Limb (tissue), 2 donors: ENCODE measurements at regions not wholly inside any gene's neighbourhood (a gene's known extent, or its start where the extent isn't known, plus 50 kb on each side); places are given as distances from the start of the nearest gene placed in this dataset.
"Not testable (repeated sequence)": the region's sequence is repeated elsewhere in the genome, so short reads cannot be mapped to it uniquely, and the experiment has no call there.

Experiments
- DNase-seq, 2 donors: peaks; one replicate each; pipeline ENCODE4 v3.0.0-alpha.2; 2016; ENCODE audit errors: extremely low spot score in 2 of 2

GRCh38 chr12:38016602-38017001, 300.0 kb upstream of the ALG10B start:
- DNase-seq, result no peak

GRCh38 chr12:38025916-38026315, 290.7 kb upstream of the ALG10B start:
- no peak for DNase-seq

GRCh38 chr12:38053113-38053512, 263.5 kb upstream of the ALG10B start:
- no peak for DNase-seq

- DNase-seq, result no peak
Measured at GRCh38 chr12:38053655-38054464, 262.7 kb upstream of the ALG10B start.

- DNase-seq, result no peak
Measured at GRCh38 chr12:38056701-38057689, 259.6 kb upstream of the ALG10B start.

GRCh38 chr12:38099686-38100085, 216.9 kb upstream of the ALG10B start:
- DNase-seq, result no peak

GRCh38 chr12:38101753-38102152, 214.8 kb upstream of the ALG10B start:
- no peak for DNase-seq

- DNase-seq, result no peak
Measured at GRCh38 chr12:38102197-38102596, 214.4 kb upstream of the ALG10B start.

- no peak for DNase-seq
Measured at GRCh38 chr12:38110026-38110699, 206.4 kb upstream of the ALG10B start.

- DNase-seq, result no peak
Measured at GRCh38 chr12:38113991-38114390, 202.6 kb upstream of the ALG10B start.

- DNase-seq, result no peak
Measured at GRCh38 chr12:38116968-38117367, 199.6 kb upstream of the ALG10B start.

GRCh38 chr12:38118632-38119031, 197.9 kb upstream of the ALG10B start:
- no peak for DNase-seq

GRCh38 chr12:38120438-38120837, 196.1 kb upstream of the ALG10B start:
- DNase-seq, result no peak

- DNase-seq, result not testable (repeated sequence)
Measured at GRCh38 chr12:38123028-38123427, 193.5 kb upstream of the ALG10B start.

- no peak for DNase-seq
Measured at GRCh38 chr12:38123566-38124246, 192.9 kb upstream of the ALG10B start.

- no peak for DNase-seq
Measured at GRCh38 chr12:38124247-38125012, 192.1 kb upstream of the ALG10B start.

- no peak for DNase-seq
Measured at GRCh38 chr12:38132139-38132538, 184.4 kb upstream of the ALG10B start.

GRCh38 chr12:38137287-38137686, 179.3 kb upstream of the ALG10B start:
- DNase-seq, result no peak

GRCh38 chr12:38137716-38138115, 178.9 kb upstream of the ALG10B start:
- no peak for DNase-seq
